SJCRH30 (cell line): ENCODE measurements at regions not wholly inside any gene's neighbourhood (a gene's known extent, or its start where the extent isn't known, plus 50 kb on each side); places are given as distances from the start of the nearest gene placed in this dataset.
"Not testable (repeated sequence)": the region's sequence is repeated elsewhere in the genome, so short reads cannot be mapped to it uniquely, and the experiment has no call there.

Experiments used
- DNase-seq, 2 experiments: peaks; one replicate each; pipeline ENCODE4 v3.0.0-alpha.2; 2015 to 2020
- H3K27ac ChIP-seq: fragments of 250-450 bp; sonication (Bioruptor Pico); 2 replicates; pipeline ENCODE4 v1.5.1; 2020; ENCODE audit warnings: mild to moderate bottlenecking, moderate library complexity
- H3K27me3 ChIP-seq: fragments of 250-450 bp; sonication (Bioruptor Pico); 2 replicates; pipeline ENCODE4 v1.5.1; 2020; ENCODE audit warnings: mild to moderate bottlenecking, moderate library complexity
- H3K36me3 ChIP-seq: fragments of 250-450 bp; sonication (Bioruptor Pico); 2 replicates; pipeline ENCODE4 v1.5.1; 2020; ENCODE audit warnings: mild to moderate bottlenecking, moderate library complexity
- H3K4me1 ChIP-seq: fragments of 250-450 bp; sonication (Bioruptor Pico); 2 replicates; pipeline ENCODE4 v1.5.1; 2020; ENCODE audit warnings: mild to moderate bottlenecking, moderate library complexity
- H3K4me3 ChIP-seq: fragments of 250-450 bp; sonication (Bioruptor Pico); 2 replicates; pipeline ENCODE4 v1.5.1; 2020; ENCODE audit warnings: mild to moderate bottlenecking, moderate library complexity
- H3K9me3 ChIP-seq: fragments of 250-450 bp; sonication (Bioruptor Pico); replicated peaks from 2 replicates; pipeline ENCODE4 v1.5.1; 2020; ENCODE audit warnings: mild to moderate bottlenecking, moderate library complexity

GRCh38 chr5:108507631-108508030 is 125.7 kb upstream of the FBXL17 start:
- Histone ChIP-seq H3K27ac (no peak overlapping the region), H3K4me3 (no peak overlapping the region), H3K4me1 (no peaks in the 10 kb centered on the region), H3K9me3 (no peaks in the 10 kb centered on the region), H3K36me3 (no peaks in the 10 kb centered on the region), H3K27me3 (no peaks in the 10 kb centered on the region)
- DNase-seq = no peak

DNA sequence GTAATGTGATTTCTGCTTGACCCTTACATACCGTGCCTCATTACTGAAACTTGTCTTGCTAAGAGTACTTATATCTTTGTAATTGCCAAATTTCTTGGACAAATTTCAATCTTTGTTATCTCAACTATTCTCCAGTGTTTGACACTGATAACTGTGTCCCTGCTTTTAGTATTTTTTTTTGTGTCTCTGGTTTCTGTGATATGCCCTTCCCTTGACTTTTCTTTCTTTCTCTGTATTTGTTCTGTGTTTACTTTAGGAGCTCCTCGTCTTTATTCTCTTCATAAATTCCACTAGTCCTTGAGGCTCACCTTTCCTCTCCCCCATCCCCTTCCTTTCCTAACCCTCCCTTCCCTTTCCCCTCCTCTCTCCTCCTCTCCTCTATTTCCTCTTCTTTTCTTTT is 123.7 kb upstream of the FBXL17 start:
- no peak overlapping the region for H3K4me3 ChIP-seq
- H3K9me3 ChIP-seq = no peaks in the 10 kb centered on the region
- DNase-seq = no peak
- H3K27ac ChIP-seq = no peak overlapping the region
- no peaks in the 10 kb centered on the region for H3K27me3 ChIP-seq
- no peaks in the 10 kb centered on the region for H3K36me3 ChIP-seq
- no peaks in the 10 kb centered on the region for H3K4me1 ChIP-seq

DNA sequence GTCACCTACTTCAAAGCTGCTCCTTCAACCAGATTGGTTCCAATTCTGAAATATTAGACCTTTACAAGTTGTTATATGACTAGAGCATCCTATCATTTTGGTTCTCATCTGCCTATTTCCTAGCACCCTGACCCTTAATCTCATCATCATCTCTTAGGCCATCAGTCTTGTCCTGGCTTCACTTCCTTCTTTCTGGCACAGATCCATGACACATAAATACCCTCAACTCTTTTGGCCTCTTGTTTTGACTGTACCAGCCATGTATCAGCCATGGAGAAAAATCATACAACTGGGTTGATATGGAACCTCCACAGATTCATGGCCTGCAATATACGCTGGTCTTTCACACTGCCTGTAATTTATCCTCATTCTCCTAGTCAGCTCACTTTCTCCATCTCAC is 123.1 kb upstream of the FBXL17 start:
- Histone ChIP-seq H3K36me3 (no peaks in the 10 kb centered on the region), H3K9me3 (no peaks in the 10 kb centered on the region), H3K27ac (no peak overlapping the region), H3K27me3 (no peaks in the 10 kb centered on the region), H3K4me1 (no peaks in the 10 kb centered on the region), H3K4me3 (no peak overlapping the region)
- DNase-seq = no peak

- DNase-seq = no peak
- no peak overlapping the region for H3K27ac ChIP-seq
Observed at GRCh38 chr5:108503986-108504385, 122.1 kb upstream of the FBXL17 start.

GRCh38 chr5:108495615-108496014 is 113.7 kb upstream of the FBXL17 start:
- H3K36me3 ChIP-seq, H3K27ac ChIP-seq, H3K4me3 ChIP-seq, H3K4me1 ChIP-seq, H3K27me3 ChIP-seq, DNase-seq, H3K9me3 ChIP-seq: not testable (repeated sequence)

More at GRCh38 chr5:108503986-108504385, 122.1 kb upstream of the FBXL17 start:
- Histone ChIP-seq H3K9me3 (no peaks in the 10 kb centered on the region), H3K4me3 (no peak overlapping the region), H3K36me3 (no peaks in the 10 kb centered on the region), H3K4me1 (no peaks in the 10 kb centered on the region), H3K27me3 (no peaks in the 10 kb centered on the region)

DNA sequence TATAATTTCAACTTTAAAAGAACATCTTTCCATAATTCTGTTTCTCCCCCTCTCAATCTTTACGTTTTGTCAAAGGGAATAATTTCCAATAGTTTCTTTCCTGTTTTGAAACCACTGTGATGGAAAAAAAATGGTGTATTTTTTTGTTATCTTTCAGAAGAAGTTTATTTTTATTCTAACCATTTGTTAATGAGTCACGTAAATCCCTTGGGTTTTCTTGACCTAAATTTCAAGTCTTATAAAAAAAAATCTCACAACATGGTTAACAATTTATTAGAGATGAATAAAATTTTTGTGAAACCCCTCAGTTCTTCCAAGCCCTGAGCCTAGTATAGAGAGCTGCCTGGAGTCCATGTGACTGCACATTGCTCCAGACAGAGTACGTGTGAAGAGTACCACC is 106.1 kb upstream of the FBXL17 start:
- no peaks in the 10 kb centered on the region for H3K4me1 ChIP-seq
- H3K4me3 ChIP-seq = no peak overlapping the region
- H3K27me3 ChIP-seq = no peaks in the 10 kb centered on the region
- no peak for DNase-seq
- H3K27ac ChIP-seq = no peak overlapping the region
- no peaks in the 10 kb centered on the region for H3K9me3 ChIP-seq
- H3K36me3 ChIP-seq = no peaks in the 10 kb centered on the region

GRCh38 chr5:108484035-108484434 is 102.1 kb upstream of the FBXL17 start:
- Histone ChIP-seq H3K36me3 (no peaks in the 10 kb centered on the region), H3K9me3 (no peaks in the 10 kb centered on the region), H3K27ac (no peak overlapping the region), H3K27me3 (no peaks in the 10 kb centered on the region), H3K4me3 (no peak overlapping the region), H3K4me1 (no peaks in the 10 kb centered on the region)
- DNase-seq = no peak

GRCh38 chr5:108481355-108481931 is 99.5 kb upstream of the FBXL17 start:
- H3K4me3 ChIP-seq = no peak overlapping the region
- H3K27ac ChIP-seq = no peak overlapping the region
- H3K36me3 ChIP-seq = no peaks in the 10 kb centered on the region
- H3K9me3 ChIP-seq = no peaks in the 10 kb centered on the region
- peak in 1 of 2 experiments; percentile 54 for DNase-seq
- no peaks in the 10 kb centered on the region for H3K4me1 ChIP-seq
- no peaks in the 10 kb centered on the region for H3K27me3 ChIP-seq

- H3K27me3 ChIP-seq = no peaks in the 10 kb centered on the region
- no peak overlapping the region for H3K4me3 ChIP-seq
- H3K9me3 ChIP-seq = no peaks in the 10 kb centered on the region
- no peaks in the 10 kb centered on the region for H3K4me1 ChIP-seq
- no peak overlapping the region for H3K27ac ChIP-seq
- no peaks in the 10 kb centered on the region for H3K36me3 ChIP-seq
- no peak for DNase-seq
Observed at GRCh38 chr5:108472237-108472636, 90.3 kb upstream of the FBXL17 start.

GRCh38 chr5:108467563-108467962 is 85.7 kb upstream of the FBXL17 start:
- Histone ChIP-seq H3K4me1 (no peaks in the 10 kb centered on the region), H3K4me3 (no peak overlapping the region), H3K27me3 (no peaks in the 10 kb centered on the region), H3K36me3 (no peaks in the 10 kb centered on the region), H3K9me3 (no peaks in the 10 kb centered on the region), H3K27ac (no peak overlapping the region)
- no peak for DNase-seq

DNA sequence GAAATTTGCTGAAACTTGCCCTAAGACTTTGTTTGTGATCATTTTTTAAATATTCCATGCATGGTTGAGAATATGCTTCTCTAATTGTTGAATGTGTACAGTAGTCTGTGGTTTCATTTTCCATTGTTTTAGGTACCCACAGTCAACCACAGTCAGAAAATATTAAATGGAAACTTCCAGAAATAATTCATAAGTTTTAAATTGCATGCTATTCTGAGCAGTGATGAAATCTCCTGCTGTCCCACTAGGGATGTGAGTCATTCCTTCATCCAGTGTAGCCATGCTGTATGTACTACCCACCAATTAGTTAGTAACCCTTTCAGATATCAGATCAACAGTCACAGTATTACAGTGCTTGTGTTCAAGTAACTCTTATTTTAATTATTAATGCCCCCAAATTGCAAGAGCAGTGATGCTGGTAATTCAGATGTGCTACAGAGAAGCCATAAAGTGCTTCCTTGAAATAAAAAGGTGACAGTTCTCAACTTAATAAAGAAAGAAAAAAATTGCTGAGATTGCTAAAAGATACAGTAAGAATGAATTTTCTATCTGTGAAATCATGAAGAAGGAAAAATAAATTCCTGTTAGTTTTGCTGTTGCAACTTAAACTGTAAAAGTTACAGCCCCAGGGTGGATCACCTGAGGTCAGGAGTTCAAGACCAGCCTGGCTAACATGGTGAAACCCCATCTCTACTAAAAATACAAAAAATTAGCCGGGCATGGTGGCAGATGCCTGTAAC is 79.9 kb upstream of the FBXL17 start:
- H3K4me1 ChIP-seq = no peaks in the 10 kb centered on the region
- H3K4me3 ChIP-seq = no peak overlapping the region
- no peak for DNase-seq
- H3K9me3 ChIP-seq = no peaks in the 10 kb centered on the region
- H3K27ac ChIP-seq = no peak overlapping the region
- no peaks in the 10 kb centered on the region for H3K36me3 ChIP-seq
- H3K27me3 ChIP-seq = no peaks in the 10 kb centered on the region

DNA sequence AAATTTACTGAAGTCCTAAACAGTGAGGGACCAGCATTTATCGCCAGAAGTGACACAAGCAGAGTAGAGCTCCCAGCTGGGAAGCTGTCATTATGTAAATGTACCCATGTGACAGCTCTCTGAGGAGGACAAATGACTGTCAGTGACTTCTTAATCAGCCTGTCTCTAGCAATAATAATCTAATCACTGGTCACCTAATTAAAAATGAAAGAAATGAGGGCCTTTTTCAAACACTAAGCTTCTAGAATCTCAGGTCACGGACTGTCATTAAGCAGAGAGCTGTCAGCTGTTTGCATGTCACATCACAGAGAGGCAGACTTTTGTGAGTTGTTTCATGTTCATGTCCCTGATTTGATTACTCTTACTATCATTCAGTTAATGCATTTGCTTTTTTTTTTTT is 77.9 kb upstream of the FBXL17 start:
- H3K36me3 ChIP-seq = no peaks in the 10 kb centered on the region
- no peak overlapping the region for H3K4me3 ChIP-seq
- no peaks in the 10 kb centered on the region for H3K4me1 ChIP-seq
- no peak overlapping the region for H3K27ac ChIP-seq
- peaks cover 4% of the 10 kb centered on the region; the same call in 1 of the 2 replicates for H3K9me3 ChIP-seq
- H3K27me3 ChIP-seq = no peaks in the 10 kb centered on the region
- no peak for DNase-seq

DNA sequence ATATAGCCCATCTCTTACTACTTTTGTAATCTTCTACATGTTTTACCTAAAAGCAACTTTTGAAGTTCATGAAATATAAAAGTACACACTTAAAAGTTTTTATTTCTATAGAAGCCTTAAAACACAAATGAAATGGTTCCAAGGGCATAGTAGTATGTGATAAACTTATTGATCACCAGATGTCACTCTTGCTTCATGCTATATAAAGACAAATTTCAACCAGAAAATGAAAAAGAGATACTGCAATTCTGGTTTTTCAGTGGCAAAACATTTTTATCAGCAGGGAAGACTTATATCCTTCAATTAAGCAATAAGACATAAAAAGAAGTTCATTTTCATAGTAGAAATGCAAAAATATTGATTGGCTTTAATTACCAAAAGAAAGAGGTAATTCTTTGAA is 69.4 kb upstream of the FBXL17 start:
- no peak for DNase-seq
- Histone ChIP-seq H3K27me3 (no peaks in the 10 kb centered on the region), H3K9me3 (peaks cover 4% of the 10 kb centered on the region; the same call in 1 of the 2 replicates), H3K36me3 (no peaks in the 10 kb centered on the region), H3K4me1 (no peaks in the 10 kb centered on the region), H3K4me3 (no peak overlapping the region), H3K27ac (no peak overlapping the region)

- not testable (repeated sequence) for H3K36me3 ChIP-seq, H3K4me1 ChIP-seq, DNase-seq, H3K27me3 ChIP-seq, H3K9me3 ChIP-seq, H3K27ac ChIP-seq, H3K4me3 ChIP-seq
Observed at GRCh38 chr5:108444130-108444529, 62.2 kb upstream of the FBXL17 start.

- not testable (repeated sequence) for H3K4me1 ChIP-seq, H3K27me3 ChIP-seq, H3K9me3 ChIP-seq, H3K27ac ChIP-seq, H3K4me3 ChIP-seq, DNase-seq, H3K36me3 ChIP-seq
Observed at GRCh38 chr5:108442063-108442651, 60.3 kb upstream of the FBXL17 start.

- no peaks in the 10 kb centered on the region for H3K27me3 ChIP-seq
- no peak overlapping the region for H3K27ac ChIP-seq
- DNase-seq = no peak
- H3K36me3 ChIP-seq = no peaks in the 10 kb centered on the region
- no peaks in the 10 kb centered on the region for H3K4me1 ChIP-seq
- no peaks in the 10 kb centered on the region for H3K9me3 ChIP-seq
- H3K4me3 ChIP-seq = no peak overlapping the region
Observed at GRCh38 chr5:108437425-108437824, 55.5 kb upstream of the FBXL17 start.
